Trophoblast cell (in vitro differentiated cells and primary cell): ENCODE measurements at regions not wholly inside any gene's neighbourhood (a gene's known extent, or its start where the extent isn't known, plus 50 kb on each side); places are given as distances from the start of the nearest gene placed in this dataset.

Source experiments
- DNase-seq, 2 donors: peaks; one replicate each; pipeline ENCODE4 v3.0.0-alpha.2; 2016
- H2AFZ ChIP-seq: 2 replicates; pipeline ENCODE4 v1.6.1; 2013; ENCODE audit warnings: low read length, moderate library complexity, mild to moderate bottlenecking; ENCODE audit not compliant: insufficient read depth, poor library complexity
- H2AK5ac ChIP-seq: 2 replicates; pipeline ENCODE4 v1.6.1; 2013; ENCODE audit warnings: mild to moderate bottlenecking, low read length
- H2BK120ac ChIP-seq: 2 replicates; pipeline ENCODE4 v1.6.1; 2013; ENCODE audit warnings: low read length, mild to moderate bottlenecking, moderate library complexity; ENCODE audit not compliant: insufficient read depth, poor library complexity
- H2BK12ac ChIP-seq: 2 replicates; pipeline ENCODE4 v1.6.1; 2013; ENCODE audit warnings: mild to moderate bottlenecking, low read length, moderate library complexity
- H2BK5ac ChIP-seq: 2 replicates; pipeline ENCODE4 v1.6.1; 2013; ENCODE audit warnings: low read length, low read depth, moderate library complexity, mild to moderate bottlenecking; ENCODE audit not compliant: poor library complexity
- H3K14ac ChIP-seq: 2 replicates; pipeline ENCODE4 v1.6.1; 2013; ENCODE audit warnings: mild to moderate bottlenecking, low read length
- H3K18ac ChIP-seq: 2 replicates; pipeline ENCODE4 v1.6.1; 2013; ENCODE audit warnings: mild to moderate bottlenecking, low read length
- H3K23ac ChIP-seq: 2 replicates; pipeline ENCODE4 v1.6.1; 2013; ENCODE audit warnings: low read length
- H3K27ac ChIP-seq: 2 replicates; pipeline ENCODE4 v1.5.1; 2013; ENCODE audit warnings: low read depth, mild to moderate bottlenecking, inconsistent platforms, low read length, moderate library complexity
- H3K27me3 ChIP-seq: 2 replicates; pipeline ENCODE4 v1.6.1; 2013; ENCODE audit warnings: inconsistent platforms, mild to moderate bottlenecking, low read length, moderate library complexity; ENCODE audit not compliant: insufficient read depth
- H3K36me3 ChIP-seq, 2 experiments: 1 replicate in 1 of 2; 2 replicates in 1 of 2; pipeline ENCODE4 v1.6.1; 2013; ENCODE audit warnings: low read length in 2 of 2, mild to moderate bottlenecking in 2 of 2, moderate library complexity in 1 of 2; ENCODE audit not compliant: insufficient read depth in 2 of 2, control insufficient read depth in 1 of 2
- H3K4ac ChIP-seq: 2 replicates; pipeline ENCODE4 v1.6.1; 2013; ENCODE audit warnings: low read depth, mild to moderate bottlenecking, low read length, moderate library complexity
- H3K4me1 ChIP-seq, 2 experiments: 1 replicate in 1 of 2; 2 replicates in 1 of 2; pipeline ENCODE4 v1.6.1; 2013; ENCODE audit warnings: low read length in 2 of 2, mild to moderate bottlenecking in 2 of 2, moderate library complexity in 1 of 2; ENCODE audit not compliant: insufficient read depth in 2 of 2, control insufficient read depth in 1 of 2
- H3K4me2 ChIP-seq: 2 replicates; pipeline ENCODE4 v1.6.1; 2013; ENCODE audit warnings: inconsistent platforms, mild to moderate bottlenecking, low read length, moderate library complexity
- H3K4me3 ChIP-seq: 2 replicates; pipeline ENCODE4 v1.5.1; 2013; ENCODE audit warnings: mild to moderate bottlenecking, low read depth, low read length, inconsistent platforms
- H3K79me1 ChIP-seq: one replicate; pipeline ENCODE4 v1.6.1; 2013; ENCODE audit warnings: low read length
- H3K79me2 ChIP-seq: 2 replicates; pipeline ENCODE4 v1.6.1; 2013; ENCODE audit warnings: low read length, mild to moderate bottlenecking; ENCODE audit not compliant: control insufficient read depth, insufficient read depth, poor library complexity
- H3K9ac ChIP-seq: 2 replicates; pipeline ENCODE4 v1.6.1; 2013; ENCODE audit warnings: mild to moderate bottlenecking, low read length
- H3K9me3 ChIP-seq: 2 replicates; pipeline ENCODE4 v1.6.1; 2013; ENCODE audit warnings: low read depth, mild to moderate bottlenecking, control low read depth, inconsistent platforms, low read length; ENCODE audit not compliant: insufficient read depth
- H4K12ac ChIP-seq: 2 replicates; pipeline ENCODE4 v1.6.1; 2013; ENCODE audit warnings: low read depth, mild to moderate bottlenecking, low read length, moderate library complexity
- H4K8ac ChIP-seq: 2 replicates; pipeline ENCODE4 v1.6.1; 2013; ENCODE audit warnings: low read depth, mild to moderate bottlenecking, low read length, moderate library complexity
- H4K91ac ChIP-seq: one replicate; pipeline ENCODE4 v1.6.1; 2013; ENCODE audit warnings: low read depth, mild to moderate bottlenecking, low read length, moderate library complexity
- WGBS: extraction: QIAGEN DNeasy Blood & Tissue Kit; methylation state at CpG from one replicate; pipeline ENCODE4 v1.1.7; 2013; ENCODE audit warnings: missing lambda C conversion rate; ENCODE audit not compliant: insufficient read length, insufficient coverage; ENCODE audit errors: extremely low coverage; 5-methylcytosine and 5-hydroxymethylcytosine counted together

GRCh38 chr1:219989766-219990165 is 56.5 kb downstream of the EPRS1 start:
- Histone ChIP-seq H4K8ac (no peak overlapping the region), H3K9me3 (no peaks in the 10 kb centered on the region), H3K18ac (no peak overlapping the region), H2AK5ac (no peak overlapping the region), H3K23ac (no peak overlapping the region), H3K9ac (no peak overlapping the region), H2BK12ac (no peak overlapping the region), H2BK5ac (no peak overlapping the region), H3K14ac (no peak overlapping the region), H3K4me1 (no peaks in the 10 kb centered on the region), H3K4me2 (no peak overlapping the region), H3K4me3 (no peak overlapping the region), H3K27ac (no peak overlapping the region), H2AFZ (no peak overlapping the region), H3K79me1 (no peaks in the 10 kb centered on the region), H2BK120ac (no peak overlapping the region), H4K12ac (no peak overlapping the region), H3K4ac (no peak overlapping the region), H3K27me3 (no peaks in the 10 kb centered on the region), H3K79me2 (no peaks in the 10 kb centered on the region), H3K36me3 (peaks cover 3% of the 10 kb centered on the region in 2 experiments), H4K91ac (no peak overlapping the region)
- WGBS, result no CpG with 5 or more reads among the region's 4 CpGs
- DNase-seq, result no peak

- no peak overlapping the region for H3K4ac ChIP-seq
- no peak for DNase-seq
- no peaks in the 10 kb centered on the region for H3K9me3 ChIP-seq
- H3K79me2 ChIP-seq, result no peaks in the 10 kb centered on the region
- H2BK120ac ChIP-seq, result no peak overlapping the region
- no peak overlapping the region for H2BK12ac ChIP-seq
- no peak overlapping the region for H4K8ac ChIP-seq
- no peak overlapping the region for H3K23ac ChIP-seq
- H3K36me3 ChIP-seq, result peaks cover 1 to 5% of the 10 kb centered on the region in 2 experiments
- H2AFZ ChIP-seq, result no peak overlapping the region
- H4K91ac ChIP-seq, result no peak overlapping the region
- H3K27ac ChIP-seq, result no peak overlapping the region
- no peaks in the 10 kb centered on the region for H3K4me1 ChIP-seq
- no peak overlapping the region for H3K4me2 ChIP-seq
- no peak overlapping the region for H3K14ac ChIP-seq
- H2AK5ac ChIP-seq, result no peak overlapping the region
- no peak overlapping the region for H3K18ac ChIP-seq
- no peaks in the 10 kb centered on the region for H3K27me3 ChIP-seq
- H3K79me1 ChIP-seq, result no peaks in the 10 kb centered on the region
- no peak overlapping the region for H3K4me3 ChIP-seq
- H4K12ac ChIP-seq, result no peak overlapping the region
- no peak overlapping the region for H3K9ac ChIP-seq
- no peak overlapping the region for H2BK5ac ChIP-seq
Measured at GRCh38 chr1:219988818-219989217, 57.5 kb downstream of the EPRS1 start.

- Histone ChIP-seq H3K9me3 (no peaks in the 10 kb centered on the region), H2BK12ac (no peak overlapping the region), H3K4me2 (no peak overlapping the region), H2AK5ac (no peak overlapping the region), H2AFZ (no peak overlapping the region), H3K4ac (no peak overlapping the region), H3K36me3 (peaks cover 4 to 8% of the 10 kb centered on the region in 2 experiments), H2BK120ac (no peak overlapping the region), H3K27ac (no peak overlapping the region), H3K18ac (no peak overlapping the region), H3K27me3 (no peaks in the 10 kb centered on the region), H3K79me1 (no peaks in the 10 kb centered on the region), H4K12ac (no peak overlapping the region), H3K23ac (no peak overlapping the region), H3K14ac (no peak overlapping the region), H3K4me3 (no peak overlapping the region), H4K8ac (no peak overlapping the region), H4K91ac (no peak overlapping the region), H3K79me2 (no peaks in the 10 kb centered on the region), H2BK5ac (no peak overlapping the region), H3K4me1 (no peaks in the 10 kb centered on the region), H3K9ac (no peak overlapping the region)
- DNase-seq, result no peak
- WGBS, result no CpG with 5 or more reads among the region's 5 CpGs
Measured at GRCh38 chr1:219988387-219988786, 57.9 kb downstream of the EPRS1 start.

- Histone ChIP-seq H3K79me1 (no peaks in the 10 kb centered on the region), H3K9ac (no peak overlapping the region), H3K4ac (no peak overlapping the region), H3K18ac (no peak overlapping the region), H3K4me2 (no peak overlapping the region), H3K23ac (no peak overlapping the region), H3K4me3 (no peak overlapping the region), H2AFZ (no peak overlapping the region), H2BK120ac (no peak overlapping the region), H4K12ac (no peak overlapping the region), H3K27ac (no peak overlapping the region), H3K27me3 (no peaks in the 10 kb centered on the region), H3K4me1 (no peaks in the 10 kb centered on the region), H3K79me2 (no peaks in the 10 kb centered on the region), H4K91ac (no peak overlapping the region), H4K8ac (no peak overlapping the region), H3K36me3 (peaks cover 5 to 9% of the 10 kb centered on the region in 2 experiments), H3K14ac (no peak overlapping the region), H2AK5ac (no peak overlapping the region), H3K9me3 (no peaks in the 10 kb centered on the region), H2BK5ac (no peak overlapping the region), H2BK12ac (no peak overlapping the region)
- WGBS, result no CpG with 5 or more reads among the region's 2 CpGs
- DNase-seq, result no peak
Measured at GRCh38 chr1:219987325-219987724, 59.0 kb upstream of the SLC30A10 start.
